OCI-LY1 (cell line): ENCODE measurements at regions not wholly inside any gene's neighbourhood (a gene's known extent, or its start where the extent isn't known, plus 50 kb on each side); places are given as distances from the start of the nearest gene placed in this dataset.
"Not testable (repeated sequence)": the region's sequence is repeated elsewhere in the genome, so short reads cannot be mapped to it uniquely, and the experiment has no call there.

Experiments used
- H2AFZ ChIP-seq: fragments of 200-600 bp; sonication (generic), shearing (Covaris generic); 2 replicates; pipeline ENCODE4 v1.6.0; 2014; ENCODE audit warnings: antibody characterized with exemption, mild to moderate bottlenecking, low read length
- H3F3A ChIP-seq: fragments of 200-600 bp; sonication (generic), shearing (Covaris generic); 2 replicates; pipeline ENCODE4 v1.6.0; 2014; ENCODE audit warnings: mild to moderate bottlenecking, antibody characterized with exemption, low read length, moderate library complexity; ENCODE audit not compliant: insufficient read depth
- H3K27ac ChIP-seq: fragments of 200-600 bp; sonication (generic); 2 replicates; pipeline ENCODE4 v1.5.1; 2014; ENCODE audit warnings: low read length, mixed run types, mild to moderate bottlenecking, low read depth; ENCODE audit not compliant: poor library complexity, severe bottlenecking
- H3K27me3 ChIP-seq: fragments of 200-600 bp; sonication (generic); 2 replicates; pipeline ENCODE4 v1.6.0; 2014; ENCODE audit warnings: antibody characterized with exemption, mild to moderate bottlenecking, low read length, moderate library complexity; ENCODE audit not compliant: insufficient read depth
- H3K36me3 ChIP-seq: fragments of 200-600 bp; sonication (generic); 2 replicates; pipeline ENCODE4 v1.6.1; 2014; ENCODE audit warnings: mild to moderate bottlenecking, antibody characterized with exemption, low read length, moderate library complexity, mixed read lengths; ENCODE audit not compliant: insufficient read depth
- H3K4me1 ChIP-seq: fragments of 200-600 bp; sonication (generic); 2 replicates; pipeline ENCODE4 v1.5.1; 2014; ENCODE audit warnings: mild to moderate bottlenecking, low read length, moderate library complexity; ENCODE audit not compliant: insufficient read depth, severe bottlenecking
- H3K4me2 ChIP-seq: fragments of 200-600 bp; sonication (generic), shearing (Covaris generic); 2 replicates; pipeline ENCODE4 v1.6.1; 2014; ENCODE audit warnings: low read length
- H3K4me3 ChIP-seq: fragments of 200-600 bp; sonication (generic); 2 replicates; pipeline ENCODE4 v1.5.1; 2014; ENCODE audit warnings: low read length, low read depth, mild to moderate bottlenecking, mixed read lengths; ENCODE audit not compliant: poor library complexity, severe bottlenecking
- H3K79me2 ChIP-seq: fragments of 200-600 bp; shearing (Covaris generic); 2 replicates; pipeline ENCODE4 v1.6.1; 2016; ENCODE audit warnings: mixed run types, low read length, mixed read lengths; ENCODE audit not compliant: insufficient read depth
- H3K9ac ChIP-seq: fragments of 200-600 bp; sonication (generic), shearing (Covaris generic); 2 replicates; pipeline ENCODE4 v1.6.1; 2014; ENCODE audit warnings: mild to moderate bottlenecking, low read length, mixed read lengths
- H3K9me2 ChIP-seq: fragments of 200-600 bp; sonication (generic), shearing (Covaris generic); 2 replicates; pipeline ENCODE4 v1.6.1; 2014; ENCODE audit warnings: low read depth, mild to moderate bottlenecking, low read length, mixed read lengths
- H3K9me3 ChIP-seq: fragments of 200-600 bp; shearing (Covaris generic); 2 replicates; pipeline ENCODE4 v1.6.1; 2014; ENCODE audit warnings: low read length, mixed read lengths
- H4K20me1 ChIP-seq: fragments of 200-600 bp; sonication (generic), shearing (Covaris generic); 2 replicates; pipeline ENCODE4 v1.6.0; 2016; ENCODE audit warnings: mild to moderate bottlenecking, low read length; ENCODE audit not compliant: insufficient read depth
- CTCF ChIP-seq: fragments of 200-600 bp; sonication (generic), shearing (Covaris generic); IDR thresholded peaks from 2 replicates; pipeline ENCODE4 v1.5.1; 2017; ENCODE audit warnings: mild to moderate bottlenecking, antibody characterized with exemption, low read length, moderate library complexity, mixed read lengths
- EZH2 ChIP-seq: fragments of 200-600 bp; sonication (generic), shearing (Covaris generic); IDR thresholded peaks from 2 replicates; pipeline ENCODE4 v1.8.0; 2017; ENCODE audit warnings: borderline replicate concordance, mixed run types, mild to moderate bottlenecking, antibody characterized with exemption, low read length, moderate library complexity, mixed read lengths

- Histone ChIP-seq H3K4me3 (no peak overlapping the region), H3K4me2 (no peak overlapping the region), H3K4me1 (no peaks in the 10 kb centered on the region)
Observed at GRCh38 chrX:47743504-47743903, 84.5 kb upstream of the UXT start.

GRCh38 chrX:47738870-47739269 is 79.9 kb upstream of the UXT start:
- not testable (repeated sequence) for H3K9me2 ChIP-seq, H4K20me1 ChIP-seq, H3K27me3 ChIP-seq, H3K4me1 ChIP-seq, H3K27ac ChIP-seq, H3K36me3 ChIP-seq, H3F3A ChIP-seq, H3K4me2 ChIP-seq, H3K9ac ChIP-seq, H2AFZ ChIP-seq, H3K9me3 ChIP-seq, H3K4me3 ChIP-seq, H3K79me2 ChIP-seq

More at GRCh38 chrX:47743504-47743903, 84.5 kb upstream of the UXT start:
- H3K9me3 ChIP-seq: no peaks in the 10 kb centered on the region
- TF ChIP-seq CTCF: no peak
- TF ChIP-seq EZH2: no peak
- no peaks in the 10 kb centered on the region for H3F3A ChIP-seq
- no peaks in the 10 kb centered on the region for H4K20me1 ChIP-seq
- H3K79me2 ChIP-seq: no peaks in the 10 kb centered on the region
- no peaks in the 10 kb centered on the region for H3K9me2 ChIP-seq
- H3K27ac ChIP-seq: no peak overlapping the region
- H3K27me3 ChIP-seq: no peaks in the 10 kb centered on the region
- no peak overlapping the region for H2AFZ ChIP-seq
- no peaks in the 10 kb centered on the region for H3K36me3 ChIP-seq
- no peak overlapping the region for H3K9ac ChIP-seq

- no peaks in the 10 kb centered on the region for H3F3A ChIP-seq
- no peaks in the 10 kb centered on the region for H3K4me1 ChIP-seq
- no peaks in the 10 kb centered on the region for H4K20me1 ChIP-seq
- no peak overlapping the region for H3K4me2 ChIP-seq
- TF ChIP-seq CTCF (peak; percentile 27; the same call in 1 of the 2 replicates), EZH2 (no peak)
- no peak overlapping the region for H3K4me3 ChIP-seq
- no peaks in the 10 kb centered on the region for H3K79me2 ChIP-seq
- no peaks in the 10 kb centered on the region for H3K27me3 ChIP-seq
- no peaks in the 10 kb centered on the region for H3K9me2 ChIP-seq
- H3K36me3 ChIP-seq: no peaks in the 10 kb centered on the region
- no peak overlapping the region for H3K27ac ChIP-seq
- no peak overlapping the region for H3K9ac ChIP-seq
- H2AFZ ChIP-seq: no peak overlapping the region
- no peaks in the 10 kb centered on the region for H3K9me3 ChIP-seq
Observed at GRCh38 chrX:47723689-47724088, 64.7 kb upstream of the UXT start.

- H4K20me1 ChIP-seq: no peaks in the 10 kb centered on the region
- no peak for TF ChIP-seq CTCF
- no peak for TF ChIP-seq EZH2
- H3K9me3 ChIP-seq: no peaks in the 10 kb centered on the region
- no peak overlapping the region for H3K4me3 ChIP-seq
- H3K9ac ChIP-seq: no peak overlapping the region
- no peaks in the 10 kb centered on the region for H3K79me2 ChIP-seq
- no peak overlapping the region for H3K4me2 ChIP-seq
- no peak overlapping the region for H2AFZ ChIP-seq
- no peaks in the 10 kb centered on the region for H3K4me1 ChIP-seq
- no peaks in the 10 kb centered on the region for H3F3A ChIP-seq
- H3K36me3 ChIP-seq: no peaks in the 10 kb centered on the region
- H3K9me2 ChIP-seq: no peaks in the 10 kb centered on the region
- H3K27ac ChIP-seq: no peak overlapping the region
- H3K27me3 ChIP-seq: no peaks in the 10 kb centered on the region
Observed at GRCh38 chrX:47723083-47723482, 64.1 kb upstream of the UXT start.
